ENCODE measurements at regions not wholly inside any gene's neighbourhood (a gene's known extent, or its start where the extent isn't known, plus 50 kb on each side); places are given as distances from the start of the nearest gene placed in this dataset.

DNA sequence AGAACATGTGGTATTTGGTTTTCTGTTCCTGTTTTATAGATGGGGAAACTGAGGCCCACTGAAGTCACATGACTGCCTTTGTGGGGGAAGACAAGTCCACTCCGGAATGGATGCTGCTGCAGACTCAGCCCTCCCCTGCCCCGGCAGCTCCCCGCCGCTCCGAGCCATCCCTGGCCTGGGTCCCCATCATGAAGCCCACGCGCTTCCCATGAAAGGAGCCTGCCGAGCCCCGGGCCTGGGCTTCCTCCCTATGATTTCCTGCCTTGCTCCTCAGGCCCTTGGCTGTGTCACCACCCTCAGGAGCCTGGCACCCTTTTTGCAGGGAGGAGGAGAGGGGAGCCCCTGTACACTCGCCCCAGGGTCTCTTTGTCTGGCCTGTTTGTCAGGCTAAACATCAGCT is 125.3 kb upstream of the FOXF1 start:
- no peak for DNase-seq (ENCODE audit: low read depth)
- no peak overlapping the region for H3K4me3 ChIP-seq (ENCODE audit: low read depth, low read length)
- TF ChIP-seq, protein P1, sequence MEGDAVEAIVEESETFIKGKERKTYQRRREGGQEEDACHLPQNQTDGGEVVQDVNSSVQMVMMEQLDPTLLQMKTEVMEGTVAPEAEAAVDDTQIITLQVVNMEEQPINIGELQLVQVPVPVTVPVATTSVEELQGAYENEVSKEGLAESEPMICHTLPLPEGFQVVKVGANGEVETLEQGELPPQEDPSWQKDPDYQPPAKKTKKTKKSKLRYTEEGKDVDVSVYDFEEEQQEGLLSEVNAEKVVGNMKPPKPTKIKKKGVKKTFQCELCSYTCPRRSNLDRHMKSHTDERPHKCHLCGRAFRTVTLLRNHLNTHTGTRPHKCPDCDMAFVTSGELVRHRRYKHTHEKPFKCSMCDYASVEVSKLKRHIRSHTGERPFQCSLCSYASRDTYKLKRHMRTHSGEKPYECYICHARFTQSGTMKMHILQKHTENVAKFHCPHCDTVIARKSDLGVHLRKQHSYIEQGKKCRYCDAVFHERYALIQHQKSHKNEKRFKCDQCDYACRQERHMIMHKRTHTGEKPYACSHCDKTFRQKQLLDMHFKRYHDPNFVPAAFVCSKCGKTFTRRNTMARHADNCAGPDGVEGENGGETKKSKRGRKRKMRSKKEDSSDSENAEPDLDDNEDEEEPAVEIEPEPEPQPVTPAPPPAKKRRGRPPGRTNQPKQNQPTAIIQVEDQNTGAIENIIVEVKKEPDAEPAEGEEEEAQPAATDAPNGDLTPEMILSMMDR (IDR thresholded peaks at IDR 0.05; ENCODE audit: control insufficient read depth, extremely low read depth, insufficient read depth), result no peak

DNA sequence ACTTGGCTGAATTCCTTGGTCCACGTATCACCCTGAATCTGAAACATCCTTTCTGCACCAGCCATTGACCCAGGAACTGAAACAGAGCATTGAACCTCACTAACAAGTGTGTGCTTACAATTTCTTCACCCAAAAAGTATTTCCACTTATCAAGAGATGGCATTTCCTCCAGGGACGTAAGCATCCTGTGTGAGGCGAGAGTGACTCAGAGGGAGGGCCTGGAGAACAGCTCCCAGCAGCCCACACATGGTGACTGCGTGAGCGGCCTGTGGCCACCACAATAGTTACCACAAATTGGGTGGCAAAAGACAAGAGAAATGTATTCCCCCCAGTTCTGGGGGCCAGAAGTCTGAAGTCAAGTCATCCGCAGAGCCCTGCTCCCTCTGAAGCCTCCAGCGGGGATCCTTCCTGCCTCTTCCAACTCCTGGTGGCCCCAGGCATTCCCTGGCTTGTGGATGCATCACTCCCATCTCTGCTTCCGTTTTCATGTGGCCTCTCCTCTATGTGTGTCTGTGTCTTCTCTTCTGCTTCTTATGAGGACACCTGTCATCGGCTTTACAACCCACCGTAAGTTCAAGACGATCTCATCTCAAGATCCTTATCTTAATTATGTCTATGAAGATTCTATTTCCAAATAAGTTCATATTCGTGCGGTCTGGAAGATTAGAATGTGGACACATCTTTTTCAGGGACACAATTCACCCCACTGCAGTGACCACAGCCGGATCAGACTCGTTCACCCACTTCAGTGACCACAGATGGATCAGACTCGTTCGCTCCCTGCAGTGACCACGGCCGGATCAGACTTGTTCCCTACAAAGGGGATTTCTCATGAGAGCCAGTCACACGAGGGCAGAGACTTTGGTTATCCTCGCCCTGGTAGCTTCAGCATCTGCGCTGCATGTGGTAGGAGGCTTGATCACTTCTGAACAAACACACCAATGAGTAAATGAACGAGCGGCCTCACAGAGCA is 122.6 kb upstream of the FOXF1 start:
- TF ChIP-seq, protein P1 (IDR thresholded peaks at IDR 0.05; ENCODE audit: control insufficient read depth, extremely low read depth, insufficient read depth), result no peak
- no peak for DNase-seq (ENCODE audit: low read depth)

DNA sequence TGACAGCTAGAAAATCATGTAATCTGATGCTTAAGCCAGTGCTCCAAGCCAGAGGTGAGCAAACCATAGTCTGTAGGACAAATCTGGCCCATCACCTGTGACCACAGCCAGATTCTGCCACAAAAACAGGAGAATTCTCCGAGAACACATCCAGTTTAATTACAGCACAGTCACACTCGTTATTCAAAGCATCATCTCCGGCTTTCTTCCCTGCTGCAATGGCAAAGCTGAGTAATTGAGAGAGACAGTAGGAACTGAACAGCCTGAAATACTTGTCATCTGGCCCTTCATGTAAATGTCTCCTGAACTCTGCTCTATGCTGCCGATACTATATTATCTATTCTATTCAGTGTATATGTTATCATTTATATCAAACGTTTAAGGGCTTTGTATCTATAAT is 121.4 kb upstream of the FOXF1 start:
- DNase-seq (ENCODE audit: low read depth), result no peak
- TF ChIP-seq, protein P1 (IDR thresholded peaks at IDR 0.05; ENCODE audit: control insufficient read depth, extremely low read depth, insufficient read depth), result no peak
- H3K4me3 ChIP-seq (ENCODE audit: low read depth, low read length), result no peak overlapping the region

More for the DNA sequence above, 122.6 kb upstream of the FOXF1 start:
- no peak overlapping the region for H3K4me3 ChIP-seq (ENCODE audit: low read depth, low read length)

DNA sequence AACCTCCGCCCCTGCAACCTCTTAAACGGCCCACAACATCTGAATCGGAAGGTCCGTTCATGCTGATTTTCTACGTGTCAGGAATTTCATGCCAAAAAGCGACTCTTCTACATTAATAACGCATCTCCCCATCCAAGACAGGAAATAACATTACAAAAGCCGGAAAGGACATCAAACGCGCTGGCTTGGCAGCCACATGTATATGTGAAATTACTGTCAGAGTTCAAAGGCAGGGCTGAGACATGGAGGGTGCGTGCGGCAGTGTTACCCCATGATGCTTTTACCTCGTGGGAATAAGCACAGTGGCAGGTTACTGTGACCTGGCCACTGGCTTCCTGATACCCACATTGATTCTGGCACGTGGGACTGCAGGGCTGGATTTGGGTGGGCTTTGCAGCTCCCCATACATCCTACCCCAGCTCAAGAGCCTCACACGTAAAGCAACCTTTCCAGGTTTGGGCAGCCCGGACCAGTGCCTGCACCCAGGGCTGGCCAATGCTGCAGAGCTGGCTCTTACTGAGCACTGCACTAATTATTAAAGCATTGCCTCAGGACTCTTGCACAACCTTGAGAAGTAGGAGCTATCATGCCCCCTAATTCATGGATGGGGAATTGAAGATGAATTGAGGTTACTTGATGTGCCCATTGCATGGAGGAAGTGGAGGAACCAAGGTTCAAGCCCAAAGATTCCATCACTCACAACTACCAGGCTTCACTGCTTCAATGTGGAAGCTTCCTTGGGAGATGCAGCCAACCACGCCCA is 120.6 kb upstream of the FOXF1 start:
- TF ChIP-seq, protein P1 (IDR thresholded peaks at IDR 0.05; ENCODE audit: control insufficient read depth, extremely low read depth, insufficient read depth), result no peak
- no peak overlapping the region for H3K4me3 ChIP-seq (ENCODE audit: low read depth, low read length)
- no peak for DNase-seq (ENCODE audit: low read depth)

DNA sequence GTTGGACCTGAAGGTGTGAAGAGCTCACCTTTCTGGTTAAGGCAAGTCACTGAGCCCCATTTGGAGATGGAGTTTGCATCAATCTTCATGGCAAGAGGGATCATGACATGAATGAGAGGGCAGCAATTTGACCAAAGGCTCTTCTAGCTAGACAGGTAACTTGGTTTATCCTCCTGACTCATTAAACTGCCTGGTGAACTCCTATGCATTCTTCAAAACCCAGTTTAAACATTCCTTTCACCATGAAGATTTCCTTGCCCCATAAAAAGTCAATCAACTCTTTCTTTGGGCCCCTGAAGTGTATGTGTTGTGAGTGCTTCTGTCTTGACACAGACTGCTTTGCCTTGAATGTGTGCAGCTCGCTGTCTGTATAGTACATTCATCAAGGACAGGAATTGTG is 120.0 kb upstream of the FOXF1 start:
- TF ChIP-seq, protein P1 (IDR thresholded peaks at IDR 0.05; ENCODE audit: control insufficient read depth, extremely low read depth, insufficient read depth), result no peak
- H3K4me3 ChIP-seq (ENCODE audit: low read depth, low read length), result no peak overlapping the region
- DNase-seq (ENCODE audit: low read depth), result no peak

DNA sequence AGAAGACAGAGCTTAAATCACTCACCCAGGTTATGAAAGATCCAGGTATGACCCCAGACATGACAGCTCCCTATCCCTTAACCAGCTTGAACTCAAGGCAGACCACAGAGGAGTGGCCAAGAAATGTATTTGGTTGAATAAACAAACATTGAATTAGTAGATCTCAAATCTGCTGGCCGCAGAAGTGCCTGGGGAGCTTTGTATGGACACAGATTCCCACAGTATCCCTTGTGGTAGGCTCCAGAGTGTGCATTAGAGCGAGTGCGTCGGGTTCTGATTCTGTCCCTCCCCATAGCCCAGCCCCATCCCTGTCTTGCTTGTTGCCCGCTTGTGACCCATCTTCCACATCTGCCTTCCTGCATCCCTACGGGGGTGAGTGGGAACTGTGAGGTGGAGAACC is 118.8 kb upstream of the FOXF1 start:
- TF ChIP-seq, protein P1 (IDR thresholded peaks at IDR 0.05; ENCODE audit: control insufficient read depth, extremely low read depth, insufficient read depth), result no peak
- H3K4me3 ChIP-seq (ENCODE audit: low read depth, low read length), result no peak overlapping the region
- DNase-seq (ENCODE audit: low read depth), result no peak
